DMS153 treated with DMSO at 0.1 percent for 48 hours (cell line): ENCODE measurements at regions not wholly inside any gene's neighbourhood (a gene's known extent, or its start where the extent isn't known, plus 50 kb on each side); places are given as distances from the start of the nearest gene placed in this dataset.
"Not testable (repeated sequence)": the region's sequence is repeated elsewhere in the genome, so short reads cannot be mapped to it uniquely, and the experiment has no call there.

ENCODE experiments used
- DNase-seq: peaks from one replicate; lab custom pipeline; 2025; ENCODE audit not compliant: unreplicated experiment; lab: John Stamatoyannopoulos, UW

- no peak for DNase-seq
These were observed 363.4 kb upstream of the JARID2 start for GRCh38 chr6:14882394-14883026.

DNA sequence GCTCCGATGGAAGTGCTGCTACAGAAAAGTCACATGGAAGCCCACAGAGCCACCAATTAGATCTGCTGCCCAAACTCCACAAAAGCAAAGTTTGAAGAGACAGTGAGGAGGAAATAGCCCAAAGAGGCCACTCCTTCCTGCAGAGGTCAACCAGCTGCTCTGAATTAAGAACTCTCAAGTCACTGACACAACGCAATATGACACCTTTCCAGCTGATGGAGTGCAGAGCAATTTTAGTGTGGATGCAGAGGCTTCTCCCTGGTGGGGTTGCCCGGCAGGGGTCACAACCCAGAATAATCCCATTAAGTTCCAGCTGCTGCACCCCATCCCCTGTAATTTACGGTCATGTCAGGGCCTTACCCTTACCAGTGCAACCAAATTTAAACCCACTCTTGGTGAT lies 361.9 kb upstream of the JARID2 start:
- no peak for DNase-seq

GRCh38 chr6:14885498-14885897 lies 360.4 kb upstream of the JARID2 start:
- no peak for DNase-seq

DNA sequence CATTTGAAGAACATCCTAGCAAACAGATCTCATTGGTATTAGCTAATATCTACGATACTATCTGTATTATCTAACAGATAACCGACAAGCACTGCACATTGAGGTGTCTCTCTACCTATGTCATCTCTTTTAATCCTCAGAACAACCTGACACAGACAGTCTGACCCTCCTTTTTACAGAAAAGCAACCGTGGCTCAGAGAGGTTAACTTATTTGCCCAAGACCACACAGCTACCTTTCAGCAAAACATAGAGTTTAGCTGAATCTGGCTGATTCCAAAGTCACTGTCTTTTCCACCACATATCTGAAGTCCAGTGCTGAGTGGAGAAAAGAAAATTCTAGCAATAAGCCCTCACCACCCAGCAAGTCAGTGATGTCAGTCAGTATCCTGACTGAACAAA lies 358.7 kb upstream of the JARID2 start:
- no peak for DNase-seq

GRCh38 chr6:14887986-14888574 lies 357.8 kb upstream of the JARID2 start:
- no peak for DNase-seq

DNA sequence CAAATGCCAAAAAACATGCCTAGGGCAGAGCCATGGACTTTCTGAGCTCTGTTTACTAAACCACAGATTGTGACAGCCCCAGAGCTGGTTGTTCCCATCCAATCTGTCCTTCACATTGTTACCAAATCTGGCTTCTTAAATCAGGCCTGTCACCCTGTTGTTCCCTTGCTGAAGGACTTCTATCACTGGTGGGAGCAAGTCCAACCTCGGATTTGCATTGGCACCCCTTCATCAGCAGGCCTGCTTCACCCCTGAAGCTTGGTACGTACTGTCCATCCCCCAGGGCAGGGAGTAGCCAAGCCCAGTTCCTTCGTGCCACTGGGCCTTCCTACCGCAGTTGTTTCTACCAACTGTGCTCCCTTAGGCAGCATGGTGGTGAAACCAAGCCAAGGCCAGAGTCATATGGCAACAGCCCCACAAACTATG lies 357.3 kb upstream of the JARID2 start:
- DNase-seq, result no peak

DNA sequence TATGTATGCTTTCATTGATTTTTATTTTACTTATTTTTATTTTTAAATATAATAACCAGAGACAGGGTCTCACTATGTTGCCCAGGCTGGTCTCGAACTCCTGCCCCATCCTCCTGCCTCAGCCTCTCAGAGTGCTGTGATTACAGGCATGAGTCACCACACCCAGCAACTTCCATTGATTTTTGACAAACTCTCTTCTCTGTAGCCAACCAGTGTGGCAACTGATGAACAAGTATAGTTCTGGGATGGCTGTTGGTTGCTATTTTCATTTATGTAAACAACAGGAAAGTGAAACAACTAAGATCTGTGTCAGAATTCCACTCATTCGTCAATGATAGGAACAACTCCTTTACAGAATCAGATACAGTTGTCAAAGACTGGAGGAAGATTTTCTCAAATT lies 356.7 kb upstream of the JARID2 start:
- DNase-seq, result no peak

GRCh38 chr6:14889611-14890593 lies 356.0 kb upstream of the JARID2 start:
- no peak for DNase-seq

DNA sequence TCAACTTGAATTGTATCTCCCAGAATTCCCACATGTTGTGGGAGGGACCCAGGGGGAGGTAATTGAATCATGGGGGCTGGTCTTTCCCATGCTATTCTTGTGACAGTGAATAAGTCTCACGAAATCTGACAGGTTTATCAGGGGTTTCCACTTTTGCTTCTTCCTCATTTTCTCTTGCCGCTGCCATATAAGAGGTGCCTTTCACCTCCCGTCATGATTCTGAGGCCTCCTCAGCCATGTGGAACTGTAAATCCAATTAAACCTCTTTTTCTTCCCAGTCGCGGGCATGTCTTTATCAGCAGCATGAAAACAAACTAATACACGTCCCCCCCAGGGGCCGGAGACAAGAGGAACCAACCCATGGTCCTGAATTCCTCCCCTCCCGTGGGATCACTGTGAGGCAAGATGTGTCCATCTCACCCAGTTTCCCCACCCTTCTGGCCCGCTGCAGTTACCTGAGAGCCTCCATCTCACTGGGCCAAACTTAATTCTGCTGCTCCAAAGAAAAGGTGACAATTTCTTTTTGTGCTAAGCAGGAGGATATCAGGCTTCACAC lies 354.0 kb upstream of the JARID2 start:
- not testable (repeated sequence) for DNase-seq

- DNase-seq, result no peak
These were observed 351.8 kb upstream of the JARID2 start for GRCh38 chr6:14894105-14894504.

DNA sequence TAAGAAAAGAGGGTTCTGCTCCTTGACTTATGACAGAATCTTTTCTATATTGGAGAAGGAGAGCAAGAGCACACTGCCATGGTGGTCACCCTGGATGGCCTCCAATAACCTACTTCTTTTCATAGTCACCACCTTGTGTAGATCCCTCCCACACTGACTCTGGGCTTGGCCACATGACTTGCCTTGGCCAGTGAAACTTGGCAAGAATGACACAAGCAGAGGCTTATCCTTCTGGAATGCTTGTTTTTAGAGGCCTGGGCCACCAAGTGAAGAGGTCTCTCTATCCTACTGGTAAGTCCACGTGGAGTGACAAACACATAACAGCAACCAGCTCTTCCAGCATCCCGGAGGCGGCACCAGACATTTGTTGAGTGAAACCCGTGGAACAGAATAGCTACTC lies 349.4 kb upstream of the JARID2 start:
- DNase-seq, result no peak

- no peak for DNase-seq
These were observed 348.0 kb upstream of the JARID2 start for GRCh38 chr6:14897831-14898230.

DNA sequence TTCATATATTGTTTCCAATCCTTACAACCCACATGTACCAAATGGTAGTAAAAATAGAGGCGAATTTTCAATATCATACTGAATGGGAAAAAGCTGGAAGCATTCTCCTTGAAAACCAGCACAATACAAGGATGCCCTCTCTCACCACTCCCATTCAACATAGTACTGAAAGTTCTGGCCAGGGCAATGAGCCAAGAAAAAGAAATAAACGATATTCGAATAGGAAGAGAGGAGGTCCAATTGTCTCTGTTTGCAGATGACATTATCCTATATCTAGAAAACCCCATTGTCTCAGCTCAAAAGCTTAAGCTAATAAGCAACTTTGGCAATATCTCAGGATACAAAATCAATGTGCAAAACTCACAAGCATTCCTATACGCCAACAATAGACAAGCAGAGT lies 346.4 kb upstream of the JARID2 start:
- not testable (repeated sequence) for DNase-seq

DNA sequence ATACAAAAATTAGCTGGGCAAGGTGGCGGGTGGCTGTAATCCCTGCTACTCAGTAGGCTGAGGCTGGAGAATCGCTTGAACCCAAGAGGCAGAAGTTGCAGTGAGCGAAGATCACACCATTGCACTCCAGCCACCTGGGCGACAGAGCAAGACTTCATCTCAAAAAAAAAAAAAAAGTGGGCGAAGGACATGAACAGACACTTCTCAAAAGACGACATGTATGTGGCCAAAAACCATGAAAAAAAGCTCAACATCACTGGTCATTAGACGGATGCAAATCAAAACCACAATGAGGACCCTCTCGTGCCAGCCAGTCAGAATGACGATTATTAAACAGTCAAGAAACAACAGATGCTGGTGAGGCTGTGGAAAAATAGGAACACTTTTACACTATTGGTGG lies 344.9 kb upstream of the JARID2 start:
- no peak for DNase-seq

DNA sequence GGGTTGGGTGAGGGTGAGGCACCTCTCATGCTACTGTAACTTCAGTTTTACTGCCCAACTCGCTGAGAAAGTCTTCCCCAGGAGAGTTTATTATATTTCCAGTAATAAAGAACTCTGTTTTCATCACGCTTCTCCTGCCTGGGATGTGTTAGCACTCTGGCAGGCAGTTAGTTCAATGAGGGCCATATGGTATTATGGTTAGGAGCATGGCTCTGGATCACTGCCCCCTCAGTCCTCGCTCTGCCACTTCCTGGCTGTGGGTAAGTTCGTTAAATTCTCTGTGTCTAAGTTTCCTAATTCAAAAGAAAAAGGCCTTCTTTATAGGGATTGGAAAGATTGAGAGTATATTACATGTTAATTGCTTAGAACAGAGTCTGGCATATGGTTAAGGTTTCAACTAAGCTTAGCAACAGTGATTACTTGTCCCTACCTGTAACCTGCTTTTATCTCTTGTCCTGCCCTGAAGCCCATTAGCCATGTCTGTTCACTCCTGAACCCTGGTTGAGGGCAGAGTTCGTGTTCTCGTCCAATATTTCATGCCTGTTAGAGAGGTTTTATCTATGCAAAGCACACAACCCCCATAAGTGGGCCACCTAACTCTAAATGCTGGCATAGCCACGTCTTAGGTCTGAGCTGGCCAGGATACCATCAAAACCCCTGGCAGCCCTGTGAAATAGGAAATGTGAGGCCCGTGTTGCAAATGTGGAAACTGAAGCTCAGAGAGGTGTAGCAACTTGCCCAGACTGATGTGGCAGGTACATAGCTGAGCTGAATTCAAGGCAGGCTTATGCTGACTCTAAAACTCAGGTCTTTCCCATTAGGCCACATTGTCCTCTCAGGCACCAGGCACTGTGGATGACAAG lies 342.5 kb upstream of the JARID2 start:
- DNase-seq, result no peak

DNA sequence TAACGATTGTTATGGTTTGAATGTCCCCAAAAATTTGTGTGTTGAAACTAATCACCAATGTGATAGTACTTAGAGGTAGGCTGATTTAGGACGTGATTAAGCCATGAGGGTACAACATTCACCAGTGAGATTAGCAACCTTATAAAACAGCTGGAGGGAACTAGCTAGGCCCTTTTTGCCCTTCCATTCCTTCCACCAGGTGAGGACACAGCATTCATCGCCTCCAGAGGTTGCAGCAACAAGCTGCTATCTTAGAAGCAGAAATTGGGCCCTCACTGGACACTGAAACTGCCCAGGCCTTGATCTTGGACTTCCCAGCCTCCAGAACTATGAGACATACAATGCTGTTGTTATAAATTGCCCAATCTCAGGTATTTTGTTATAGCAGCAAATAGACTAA lies 340.7 kb upstream of the JARID2 start:
- no peak for DNase-seq

DNA sequence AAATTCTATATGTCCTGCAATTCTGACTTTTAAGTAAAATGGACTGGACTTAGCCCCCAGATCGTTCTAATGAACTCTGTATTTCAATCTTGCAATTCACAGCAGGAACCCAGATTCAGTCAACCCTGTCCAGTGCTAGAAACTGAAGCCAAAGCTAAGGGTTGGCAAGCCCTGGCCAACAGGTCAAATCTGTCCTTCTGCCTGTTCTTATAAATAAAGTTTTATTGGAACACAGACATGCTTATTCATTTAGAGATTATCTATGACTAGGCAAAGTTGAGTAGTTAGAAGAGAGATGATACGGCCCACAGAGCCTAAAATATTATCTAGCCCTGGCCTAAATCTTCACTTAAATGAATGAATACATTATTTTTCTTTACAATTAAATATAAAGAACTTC lies 339.2 kb upstream of the JARID2 start:
- DNase-seq, result no peak

DNA sequence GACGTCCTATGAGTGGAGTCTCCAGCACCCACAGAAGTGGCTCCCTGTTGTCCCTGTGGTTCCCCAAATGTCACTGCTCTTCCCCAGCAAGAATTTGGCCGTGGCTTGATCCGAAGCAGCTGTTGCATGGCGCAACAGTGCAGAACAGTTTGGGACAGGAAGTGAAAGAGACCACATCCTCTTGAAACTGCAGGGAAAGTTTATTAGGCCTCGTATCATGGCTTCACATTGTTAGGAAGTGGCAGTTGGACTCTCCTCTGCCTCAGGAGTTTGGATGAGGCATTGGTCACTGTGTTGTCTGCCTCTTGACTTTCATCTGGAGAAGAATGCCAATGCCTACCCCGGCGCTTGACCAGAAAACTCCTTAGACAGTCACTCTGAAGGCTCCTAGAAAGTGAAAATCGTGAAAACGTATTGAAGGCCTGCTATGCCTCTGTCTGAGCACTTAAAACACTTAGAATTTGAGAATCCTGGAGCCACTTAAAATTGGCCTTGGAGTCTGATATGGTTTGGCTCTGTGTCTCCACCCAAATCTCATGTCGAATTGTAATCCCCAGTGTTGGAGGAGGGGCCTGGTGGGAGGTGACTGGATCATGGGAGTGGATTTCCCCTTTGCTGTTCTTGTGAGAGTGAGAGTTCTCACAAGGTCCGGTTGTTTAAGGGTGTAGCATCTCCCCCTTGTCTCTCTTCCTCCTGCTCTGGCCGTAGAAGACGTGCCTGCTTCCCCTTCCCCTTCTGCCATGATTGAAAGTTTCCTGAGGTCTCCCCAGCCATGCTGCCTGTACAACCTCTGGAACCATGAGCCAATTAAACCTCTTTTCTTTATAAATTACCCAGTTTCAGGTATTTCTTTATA lies 334.9 kb upstream of the JARID2 start:
- no peak for DNase-seq

- no peak for DNase-seq
These were observed 333.6 kb upstream of the JARID2 start for GRCh38 chr6:14912226-14912625.

DNA sequence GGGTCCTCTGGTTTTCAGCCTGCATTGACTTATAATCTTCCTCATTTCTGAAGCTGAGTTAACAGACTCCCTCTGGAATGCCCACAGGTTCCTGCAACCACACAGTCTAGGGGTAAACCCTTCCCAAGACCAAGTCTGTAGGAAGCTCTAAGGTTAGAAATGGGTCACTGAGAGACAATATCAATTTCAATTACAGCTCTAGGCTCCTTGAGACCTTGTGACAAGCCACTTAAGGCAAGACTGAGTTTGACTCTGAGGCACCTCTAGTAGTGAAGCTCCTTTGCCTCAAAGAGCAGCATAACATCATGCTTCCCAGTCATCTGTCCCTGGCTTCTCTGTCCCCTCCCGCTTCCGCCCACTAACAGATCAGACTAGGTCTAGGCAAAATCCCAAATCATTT lies 333.2 kb upstream of the JARID2 start:
- DNase-seq, result no peak
